Esophagus muscularis mucosa (tissue), 4 donors: ENCODE measurements at regions not wholly inside any gene's neighbourhood (a gene's known extent, or its start where the extent isn't known, plus 50 kb on each side); places are given as distances from the start of the nearest gene placed in this dataset.
"Not testable (repeated sequence)": the region's sequence is repeated elsewhere in the genome, so short reads cannot be mapped to it uniquely, and the experiment has no call there.

Experiments used
- DNase-seq: peaks from one replicate; pipeline ENCODE4 v3.0.0-alpha.2; 2017; ENCODE audit errors: extremely low spot score
- H3K27ac ChIP-seq, 4 donors: fragments of 200-600 bp; sonication (generic); replicated peaks in 1 of 4; 1 replicate in 3 of 4; 2 replicates in 1 of 4; pipeline ENCODE4 v1.5.1; 2016 to 2019; ENCODE audit warnings: mild to moderate bottlenecking in 1 of 4
- H3K27me3 ChIP-seq, 4 donors: fragments of 200-600 bp; sonication (generic); one replicate each; pipeline versions ENCODE4 v1.5.1 to v1.6.0; 2016 to 2019
- H3K36me3 ChIP-seq, 4 donors: fragments of 200-600 bp; sonication (generic); one replicate each; pipeline ENCODE4 v1.5.1; 2016 to 2019
- H3K4me1 ChIP-seq, 4 donors: fragments of 200-600 bp; sonication (generic); one replicate each; pipeline ENCODE4 v1.5.1; 2016 to 2019
- H3K4me3 ChIP-seq, 4 donors: fragments of 200-600 bp; sonication (generic); 1 replicate in 2 of 4; 2 replicates in 2 of 4; pipeline ENCODE4 v1.5.1; 2016 to 2019; ENCODE audit warnings: mild to moderate bottlenecking in 4 of 4, moderate library complexity in 1 of 4
- H3K9me3 ChIP-seq, 4 donors: fragments of 200-600 bp; sonication (generic); 1 replicate in 3 of 4; 2 replicates in 1 of 4; pipeline ENCODE4 v1.5.1; 2016 to 2019
- EP300 ChIP-seq: sonication (generic); formaldehyde crosslinking; IDR thresholded peaks from one replicate; pipeline ENCODE4 v1.6.1; 2017; ENCODE audit warnings: antibody characterized with exemption
- POLR2A ChIP-seq: fragments of 450-650 bp; IDR thresholded peaks from one replicate; pipeline ENCODE4 v1.6.1; 2017; ENCODE audit warnings: antibody characterized with exemption, moderate library complexity, mild to moderate bottlenecking, low read depth
- POLR2AphosphoS5 ChIP-seq, 2 donors: sonication (generic); formaldehyde crosslinking; IDR thresholded peaks; one replicate each; pipeline ENCODE4 v1.6.1; 2017; ENCODE audit warnings: antibody characterized with exemption in 2 of 2
- WGBS: methylation state at CpG from one replicate; pipeline ENCODE4 v1.1.5; 2018; 5-methylcytosine and 5-hydroxymethylcytosine counted together
- intact Hi-C: fragments of 100-400 bp; cut with DNase I; formaldehyde crosslinking; loops from one replicate; pipeline ENCODE4 v1.15.1; 2023
- TF ChIP-seq, protein P1 (sequence below), 3 experiments: fragments of 200-600 bp in 2 of 3; fragments of 450-650 bp in 1 of 3; sonication (generic) in 2 of 3; IDR thresholded peaks; one replicate each; pipeline ENCODE4 v1.5.1; 2017 to 2019; ENCODE audit warnings: antibody characterized with exemption in 3 of 3, mild to moderate bottlenecking in 2 of 3, moderate library complexity in 1 of 3

- peak overlapping the region; percentile 85 to 89 (median 85) for H3K27ac ChIP-seq
- TF ChIP-seq POLR2AphosphoS5 (IDR thresholded peaks at IDR 0.05): peak in 1 of 2 donors; percentile 67
- WGBS: 65% methylated on average over 5 of the region's 14 CpGs
- H3K4me3 ChIP-seq: peak overlapping the region; percentile 44 to 54 (median 50)
- H3K9me3 ChIP-seq, intact Hi-C loops, DNase-seq, H3K36me3 ChIP-seq, H3K27me3 ChIP-seq: not testable (repeated sequence)
- peaks cover 15 to 61% (median 36%) of the 10 kb centered on the region in 4 donors for H3K4me1 ChIP-seq
These were observed 93.6 kb upstream of the METAP2 start for GRCh38 chr12:95380334-95380733.

DNA sequence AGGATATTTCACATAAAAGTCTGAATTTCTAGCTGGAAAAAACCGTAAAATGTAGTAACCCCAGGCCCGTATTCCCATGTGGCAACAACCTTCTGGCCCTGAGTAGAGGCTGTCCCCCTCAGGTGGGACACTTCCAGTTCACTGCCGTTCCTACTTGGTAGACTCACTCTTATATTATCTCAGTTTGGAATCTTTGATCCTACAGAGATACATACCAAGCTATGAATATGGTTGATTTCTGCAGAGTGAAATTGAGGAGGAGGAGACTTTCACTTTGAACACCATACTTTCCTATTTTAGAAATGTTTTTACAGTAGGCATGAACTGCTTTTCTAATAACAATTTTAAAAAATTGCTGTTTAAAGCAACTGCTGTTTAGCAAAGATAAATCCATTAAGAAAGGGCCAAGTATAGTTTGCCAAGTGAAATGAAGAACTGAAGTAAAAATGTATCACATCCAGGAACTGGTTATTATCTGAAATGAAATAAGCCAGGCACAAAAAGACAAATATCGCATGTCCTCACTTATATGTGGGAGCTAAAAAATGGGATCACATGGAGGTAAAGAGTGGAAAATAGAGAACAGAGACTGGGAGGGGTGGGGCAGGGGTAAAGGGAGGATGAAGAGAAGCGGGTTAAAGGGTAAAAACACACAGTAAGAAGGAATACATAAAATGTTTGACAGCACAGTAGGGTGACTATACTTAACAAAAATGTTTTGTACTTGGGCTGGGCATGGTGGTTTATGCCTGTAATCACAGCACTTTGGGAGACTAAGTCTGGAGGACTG lies 92.8 kb upstream of the METAP2 start:
- peak; percentile 75 for DNase-seq
- no peaks in the 10 kb centered on the region for H3K27me3 ChIP-seq
- peak overlapping the region; percentile 44 to 54 (median 50) for H3K4me3 ChIP-seq
- intact Hi-C loops: no loop called here
- WGBS: 55% methylated on average over 5 of the region's 5 CpGs
- H3K9me3 ChIP-seq: no peaks in the 10 kb centered on the region
- TF ChIP-seq POLR2AphosphoS5 (IDR thresholded peaks at IDR 0.05) (peak in 1 of 2 donors; percentile 45), POLR2A (no peak)
- H3K36me3 ChIP-seq: no peaks in the 10 kb centered on the region
- peak overlapping the region; percentile 85 to 89 (median 85) for H3K27ac ChIP-seq
- peaks cover 15 to 68% (median 44%) of the 10 kb centered on the region in 4 donors for H3K4me1 ChIP-seq

- H3K36me3 ChIP-seq, H3K27me3 ChIP-seq, intact Hi-C loops, H3K9me3 ChIP-seq: not testable (repeated sequence)
- 56% methylated on average over 8 of the region's 8 CpGs for WGBS
- Histone ChIP-seq H3K27ac (peak overlapping the region; percentile 85 to 89 (median 85)), H3K4me1 (peaks cover 17 to 54% (median 39%) of the 10 kb centered on the region in 4 donors), H3K4me3 (peak overlapping the region in 2 of 4 donors; percentile 21 to 24)
- DNase-seq: peak; percentile 68
These were observed 90.0 kb upstream of the METAP2 start for GRCh38 chr12:95383920-95384319.

GRCh38 chr12:95384785-95385184 lies 89.2 kb upstream of the METAP2 start:
- Histone ChIP-seq H3K36me3 (no peaks in the 10 kb centered on the region), H3K4me1 (peaks cover 17 to 51% (median 39%) of the 10 kb centered on the region in 4 donors), H3K4me3 (peak overlapping the region; percentile 38 to 55 (median 52)), H3K9me3 (no peaks in the 10 kb centered on the region), H3K27me3 (no peaks in the 10 kb centered on the region), H3K27ac (peak overlapping the region; percentile 85 to 89 (median 85))
- WGBS: 65% methylated on average over 5 of the region's 5 CpGs
- intact Hi-C loops: loop anchor here (5.0 kb wide), 1 partner anchor 88 kb away; the partner anchor contains the start of gene METAP2
- no peak for DNase-seq
- TF ChIP-seq, protein P1, sequence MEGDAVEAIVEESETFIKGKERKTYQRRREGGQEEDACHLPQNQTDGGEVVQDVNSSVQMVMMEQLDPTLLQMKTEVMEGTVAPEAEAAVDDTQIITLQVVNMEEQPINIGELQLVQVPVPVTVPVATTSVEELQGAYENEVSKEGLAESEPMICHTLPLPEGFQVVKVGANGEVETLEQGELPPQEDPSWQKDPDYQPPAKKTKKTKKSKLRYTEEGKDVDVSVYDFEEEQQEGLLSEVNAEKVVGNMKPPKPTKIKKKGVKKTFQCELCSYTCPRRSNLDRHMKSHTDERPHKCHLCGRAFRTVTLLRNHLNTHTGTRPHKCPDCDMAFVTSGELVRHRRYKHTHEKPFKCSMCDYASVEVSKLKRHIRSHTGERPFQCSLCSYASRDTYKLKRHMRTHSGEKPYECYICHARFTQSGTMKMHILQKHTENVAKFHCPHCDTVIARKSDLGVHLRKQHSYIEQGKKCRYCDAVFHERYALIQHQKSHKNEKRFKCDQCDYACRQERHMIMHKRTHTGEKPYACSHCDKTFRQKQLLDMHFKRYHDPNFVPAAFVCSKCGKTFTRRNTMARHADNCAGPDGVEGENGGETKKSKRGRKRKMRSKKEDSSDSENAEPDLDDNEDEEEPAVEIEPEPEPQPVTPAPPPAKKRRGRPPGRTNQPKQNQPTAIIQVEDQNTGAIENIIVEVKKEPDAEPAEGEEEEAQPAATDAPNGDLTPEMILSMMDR (IDR thresholded peaks at IDR 0.05): no peak
- TF ChIP-seq POLR2AphosphoS5 (IDR thresholded peaks at IDR 0.05): no peak
- TF ChIP-seq POLR2A: no peak
- TF ChIP-seq EP300: no peak

DNA sequence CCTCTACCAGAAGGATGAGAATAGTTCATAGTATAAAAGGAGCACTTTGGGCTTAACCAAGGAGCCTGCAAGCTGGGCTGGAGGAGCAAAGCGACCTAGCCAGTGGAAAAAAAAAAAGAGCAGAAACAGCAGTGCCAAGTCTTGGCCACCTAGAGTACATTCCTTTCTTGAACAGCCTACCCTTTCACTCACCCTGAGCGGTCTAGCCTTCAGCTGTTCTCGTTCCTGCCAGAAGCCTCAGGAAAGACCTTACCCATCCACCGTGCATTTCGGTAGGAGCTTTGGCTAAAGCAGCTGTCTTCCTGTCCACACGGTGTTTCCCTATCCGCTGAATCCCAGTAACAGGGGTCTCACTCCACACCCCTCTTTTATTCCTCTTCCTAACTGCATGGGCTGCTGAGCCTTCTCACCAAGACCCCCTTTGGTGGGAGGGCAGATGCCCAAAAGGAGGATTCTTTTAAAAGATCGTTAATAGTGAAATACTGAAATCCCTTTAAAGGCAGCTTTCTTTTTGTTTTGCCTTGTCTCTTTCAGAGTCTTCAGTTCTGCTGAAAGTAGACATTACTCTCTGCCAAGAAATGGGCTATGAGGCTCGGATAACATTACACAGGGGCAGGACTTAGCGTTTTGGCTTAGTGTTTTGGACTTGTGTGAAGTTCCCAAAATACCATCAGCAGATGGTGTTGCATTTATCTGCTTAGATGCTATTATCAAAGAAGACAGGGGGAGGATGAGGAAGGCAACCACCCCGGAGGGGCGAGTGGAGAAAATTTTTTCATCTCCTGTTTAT lies 88.5 kb upstream of the METAP2 start:
- 30% methylated on average over 12 of the region's 12 CpGs for WGBS
- Histone ChIP-seq H3K4me3 (peak overlapping the region; percentile 38 to 55 (median 52)), H3K27ac (peak overlapping the region; percentile 85 to 89 (median 85)), H3K4me1 (peaks cover 17 to 51% (median 39%) of the 10 kb centered on the region in 4 donors), H3K9me3 (no peaks in the 10 kb centered on the region), H3K27me3 (no peaks in the 10 kb centered on the region), H3K36me3 (no peaks in the 10 kb centered on the region)
- intact Hi-C loops: loop anchor here (5.0 kb wide), 1 partner anchor 87 kb away; the partner anchor contains the start of gene METAP2
- TF ChIP-seq, protein P1 (IDR thresholded peaks at IDR 0.05): peak in 1 of 3 experiments; percentile 20
- TF ChIP-seq POLR2A (no peak), POLR2AphosphoS5 (IDR thresholded peaks at IDR 0.05) (peak; percentile 74 to 79), EP300 (no peak)
- DNase-seq: no peak

DNA sequence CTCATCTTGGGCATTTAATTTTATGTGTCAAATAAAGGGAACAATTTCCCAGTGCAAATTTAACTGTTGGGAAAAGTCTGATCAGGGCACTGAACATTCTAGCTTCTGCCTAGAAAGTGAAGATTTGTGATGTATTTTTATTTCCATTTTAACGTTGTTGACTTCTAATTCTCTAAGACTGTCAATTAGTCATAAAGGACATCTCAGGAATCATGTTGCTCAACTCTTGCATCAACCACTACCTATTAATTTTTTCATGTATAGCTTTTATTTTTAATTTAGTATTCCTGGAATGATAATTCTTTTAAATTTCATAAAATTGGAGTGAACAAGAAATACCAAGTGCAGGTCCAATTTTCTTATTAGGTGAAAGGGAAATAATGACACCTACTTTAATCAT lies 87.9 kb upstream of the METAP2 start:
- WGBS: 33% methylated on average over 1 of the region's 1 CpG
- TF ChIP-seq, protein P1 (IDR thresholded peaks at IDR 0.05): no peak
- TF ChIP-seq POLR2AphosphoS5 (IDR thresholded peaks at IDR 0.05) (no peak), EP300 (no peak), POLR2A (no peak)
- Histone ChIP-seq H3K27me3 (no peaks in the 10 kb centered on the region), H3K4me1 (peaks cover 17 to 49% (median 39%) of the 10 kb centered on the region in 4 donors), H3K27ac (peak overlapping the region; percentile 85 to 89 (median 85)), H3K9me3 (no peaks in the 10 kb centered on the region), H3K4me3 (peak overlapping the region; percentile 38 to 55 (median 52)), H3K36me3 (no peaks in the 10 kb centered on the region)
- DNase-seq: no peak
- intact Hi-C loops: loop anchor here (5.0 kb wide), 1 partner anchor 86 kb away; the partner anchor contains the start of gene METAP2

DNA sequence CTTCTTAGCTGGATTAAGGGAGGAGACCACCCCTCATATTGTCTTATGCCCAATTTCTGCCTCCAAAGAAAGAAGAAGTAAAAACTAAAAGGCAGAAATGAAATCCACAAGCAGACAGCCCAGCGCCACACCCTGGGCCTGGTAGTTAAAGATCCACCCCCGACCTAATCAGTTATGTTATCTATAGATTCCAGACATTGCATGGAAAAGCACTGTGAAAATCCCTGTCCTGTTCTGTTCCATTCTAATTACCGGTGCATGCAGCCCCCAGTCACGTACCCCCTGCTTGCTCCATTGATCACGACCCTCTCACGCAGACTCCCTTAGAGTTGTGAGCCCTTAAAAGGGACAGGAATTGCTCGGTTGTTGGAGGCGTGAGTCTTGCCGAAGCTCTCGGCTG lies 85.7 kb upstream of the METAP2 start:
- H3K27ac ChIP-seq, H3K4me3 ChIP-seq, DNase-seq, H3K27me3 ChIP-seq, H3K9me3 ChIP-seq, H3K36me3 ChIP-seq: not testable (repeated sequence)
- intact Hi-C loops: loop anchor here (5.0 kb wide), 1 partner anchor 84 kb away; the partner anchor contains the start of gene METAP2
- 87% methylated on average over 10 of the region's 10 CpGs for WGBS
- H3K4me1 ChIP-seq: peaks cover 17 to 32% (median 30%) of the 10 kb centered on the region in 4 donors
